GM12891 (cell line): ENCODE measurements at regions not wholly inside any gene's neighbourhood (a gene's known extent, or its start where the extent isn't known, plus 50 kb on each side); places are given as distances from the start of the nearest gene placed in this dataset.

Experiments used
- PAX5 ChIP-seq: IDR thresholded peaks from 2 replicates; pipeline ENCODE4 v1.6.1; 2011; ENCODE audit warnings: low read length, moderate library complexity, mild to moderate bottlenecking; ENCODE audit not compliant: insufficient read depth, severe bottlenecking
- POLR2A ChIP-seq: IDR thresholded peaks from 2 replicates; pipeline ENCODE4 v1.6.1; 2011; ENCODE audit warnings: low read depth, low read length, control low read depth
- POLR2AphosphoS5 ChIP-seq: IDR thresholded peaks from 2 replicates; pipeline ENCODE4 v1.6.1; 2011; ENCODE audit warnings: low read depth, low read length, control low read depth
- POU2F2 ChIP-seq: IDR thresholded peaks from 2 replicates; pipeline ENCODE4 v1.6.1; 2011; ENCODE audit warnings: low read depth, mild to moderate bottlenecking, control low read depth, low read length, moderate library complexity
- SPI1 ChIP-seq: IDR thresholded peaks from 2 replicates; pipeline ENCODE4 v1.6.1; 2011; ENCODE audit warnings: low read depth, low read length, control low read depth
- TAF1 ChIP-seq: IDR thresholded peaks from 2 replicates; pipeline ENCODE4 v1.6.1; 2011; ENCODE audit warnings: low read depth, low read length, control low read depth

GRCh38 chr10:124251317-124252065, 158.1 kb upstream of the CHST15 start:
- TF ChIP-seq POLR2AphosphoS5: no peak
- TF ChIP-seq POLR2A: no peak
- no peak for TF ChIP-seq TAF1
- no peak for TF ChIP-seq SPI1
- TF ChIP-seq POU2F2: no peak
- no peak for TF ChIP-seq PAX5
